Liver (tissue), 8 donors: ENCODE measurements at regions not wholly inside any gene's neighbourhood (a gene's known extent, or its start where the extent isn't known, plus 50 kb on each side); places are given as distances from the start of the nearest gene placed in this dataset.

Experiments
- DNase-seq: peaks from one replicate; pipeline ENCODE4 v3.0.0-alpha.2; 2017; ENCODE audit warnings: low spot score
- H3K27ac ChIP-seq, 2 donors: one replicate each; pipeline ENCODE4 v1.7.0; 2013; ENCODE audit warnings: inconsistent platforms in 2 of 2, low read length in 2 of 2, control low read depth in 1 of 2, low read depth in 1 of 2, mild to moderate bottlenecking in 1 of 2
- H3K27me3 ChIP-seq, 4 donors: one replicate each; pipeline versions ENCODE4 v1.6.1 to v1.7.0; 2013; ENCODE audit warnings: low read length in 3 of 4, inconsistent platforms in 1 of 4, mild to moderate bottlenecking in 1 of 4, moderate library complexity in 1 of 4; ENCODE audit not compliant: control insufficient read depth in 4 of 4, insufficient read depth in 4 of 4
- H3K36me3 ChIP-seq, 4 donors: one replicate each; pipeline versions ENCODE4 v1.6.1 to v1.7.0; 2013; ENCODE audit warnings: low read length in 3 of 4, mild to moderate bottlenecking in 3 of 4, low read depth in 1 of 4, moderate library complexity in 1 of 4; ENCODE audit not compliant: control insufficient read depth in 4 of 4, insufficient read depth in 3 of 4
- H3K4me1 ChIP-seq, 4 donors: one replicate each; pipeline versions ENCODE4 v1.6.1 to v1.7.0; 2013; ENCODE audit warnings: low read length in 3 of 4, mild to moderate bottlenecking in 3 of 4, moderate library complexity in 1 of 4; ENCODE audit not compliant: control insufficient read depth in 4 of 4, insufficient read depth in 4 of 4
- H3K4me3 ChIP-seq, 3 donors: one replicate each; pipeline versions ENCODE4 v1.6.1 to v1.7.0; 2013; ENCODE audit warnings: low read length in 3 of 3, control low read depth in 1 of 3, low read depth in 1 of 3, mild to moderate bottlenecking in 1 of 3
- H3K9ac ChIP-seq, 2 donors: one replicate each; pipeline ENCODE4 v1.7.0; 2013; ENCODE audit warnings: low read length in 2 of 2, mild to moderate bottlenecking in 2 of 2, moderate library complexity in 2 of 2, control low read depth in 1 of 2, low read depth in 1 of 2
- H3K9me3 ChIP-seq, 4 donors: one replicate each; pipeline versions ENCODE4 v1.6.1 to v1.7.0; 2013; ENCODE audit warnings: low read length in 3 of 4; ENCODE audit not compliant: control insufficient read depth in 4 of 4
- EGR1 ChIP-seq, 2 donors: IDR thresholded peaks; 2 replicates each; pipeline ENCODE4 v1.6.1; 2016 to 2018; ENCODE audit warnings: antibody characterized with exemption in 2 of 2, low read depth in 2 of 2
- FOXA1 ChIP-seq: IDR thresholded peaks from 2 replicates; pipeline ENCODE4 v1.6.1; 2016; ENCODE audit warnings: antibody characterized with exemption
- FOXA2 ChIP-seq: IDR thresholded peaks from 2 replicates; pipeline ENCODE4 v1.6.1; 2016; ENCODE audit warnings: antibody characterized with exemption
- HNF4A ChIP-seq, 2 donors: conservative IDR thresholded peaks; 2 replicates each; pipeline ENCODE4 v1.6.1; 2016; ENCODE audit warnings: antibody characterized with exemption in 2 of 2, mild to moderate bottlenecking in 2 of 2
- HNF4G ChIP-seq: IDR thresholded peaks from 2 replicates; pipeline ENCODE4 v1.6.1; 2016; ENCODE audit warnings: antibody characterized with exemption
- JUND ChIP-seq, 2 donors: IDR thresholded peaks; 2 replicates each; pipeline ENCODE4 v1.6.1; 2016; ENCODE audit warnings: antibody characterized with exemption in 2 of 2
- NR2F2 ChIP-seq: IDR thresholded peaks from 2 replicates; pipeline ENCODE4 v1.6.1; 2016; ENCODE audit warnings: antibody characterized with exemption
- RAD21 ChIP-seq, 2 donors: IDR thresholded peaks; 2 replicates each; pipeline ENCODE4 v1.6.1; 2016; ENCODE audit warnings: antibody characterized with exemption in 2 of 2, mild to moderate bottlenecking in 2 of 2
- RXRA ChIP-seq, 2 donors: IDR thresholded peaks; 2 replicates each; pipeline ENCODE4 v1.6.1; 2017 to 2018; ENCODE audit warnings: antibody characterized with exemption in 2 of 2, mild to moderate bottlenecking in 1 of 2
- SP1 ChIP-seq: IDR thresholded peaks from 2 replicates; pipeline ENCODE4 v1.6.1; 2018; ENCODE audit warnings: antibody characterized with exemption, mild to moderate bottlenecking
- TAF1 ChIP-seq: conservative IDR thresholded peaks from 2 replicates; pipeline ENCODE4 v1.6.1; 2016; ENCODE audit warnings: antibody characterized with exemption, mild to moderate bottlenecking
- YY1 ChIP-seq: IDR thresholded peaks from 2 replicates; pipeline ENCODE4 v1.6.1; 2016; ENCODE audit warnings: antibody characterized with exemption, mild to moderate bottlenecking
- WGBS: extraction: QIAGEN DNeasy Blood & Tissue Kit; methylation state at CpG from one replicate; pipeline ENCODE4 v1.1.7; 2013; 5-methylcytosine and 5-hydroxymethylcytosine counted together
- TF ChIP-seq, protein P1 (sequence below): IDR thresholded peaks from 2 replicates; pipeline ENCODE4 v1.6.1; 2016; ENCODE audit warnings: antibody characterized with exemption
- TF ChIP-seq, protein P2 (sequence below): IDR thresholded peaks from 2 replicates; pipeline ENCODE4 v1.6.1; 2016; ENCODE audit warnings: antibody characterized with exemption
- TF ChIP-seq, protein P3 (sequence below): IDR thresholded peaks from 2 replicates; pipeline ENCODE4 v1.6.1; 2016; ENCODE audit warnings: antibody characterized with exemption, mild to moderate bottlenecking
- TF ChIP-seq, protein P4 (sequence below): fragments of 150-350 bp; IDR thresholded peaks from 2 replicates; pipeline ENCODE4 v1.5.1; 2017; ENCODE audit warnings: improper control_type of control experiment, low read depth, low read length; ENCODE audit not compliant: missing input control
- TF ChIP-seq, protein P5 (sequence below): IDR thresholded peaks from 2 replicates; pipeline ENCODE4 v1.6.1; 2016; ENCODE audit warnings: antibody characterized with exemption
- donor health status: healthy.
- donor health status: healthy.
- donor health status: healthy.
- donor health status: healthy.
- donor health status: healthy.

DNA sequence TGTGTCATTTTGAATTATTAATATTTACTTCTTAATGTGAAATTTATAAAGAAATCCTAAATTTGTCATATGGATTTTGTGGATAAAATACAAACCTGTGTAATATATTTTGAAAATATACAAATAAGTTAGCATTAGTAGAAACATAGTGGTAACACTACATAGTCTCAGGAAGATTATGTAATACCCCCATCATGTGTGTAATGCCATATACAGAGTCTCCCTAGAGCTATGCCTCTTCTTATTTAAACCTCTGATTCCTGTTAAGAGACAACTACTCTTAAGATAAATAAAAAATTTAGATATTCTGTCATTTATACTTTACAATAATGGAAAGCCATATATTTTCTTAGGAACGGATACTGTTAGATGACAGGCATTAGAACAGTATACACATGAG, 2012.0 kb upstream of the LRRTM1 start:
- H3K36me3 ChIP-seq, result no peaks in the 10 kb centered on the region
- no peak for DNase-seq

More for the DNA sequence above, 2012.0 kb upstream of the LRRTM1 start:
- H3K9ac ChIP-seq, result no peak overlapping the region
- H3K4me1 ChIP-seq, result peaks cover 0 to 9% (median 7%) of the 10 kb centered on the region in 4 donors
- H3K27me3 ChIP-seq, result no peaks in the 10 kb centered on the region
- TF ChIP-seq FOXA1 (no peak), FOXA2 (no peak), NR2F2 (no peak), RAD21 (IDR thresholded peaks at IDR 0.05) (no peak), EGR1 (IDR thresholded peaks at IDR 0.05; ENCODE audit: low read depth in 2 of 2) (no peak), TAF1 (no peak), YY1 (no peak), HNF4A (conservative IDR thresholded peaks at IDR 0.05) (no peak), SP1 (no peak), HNF4G (no peak), JUND (IDR thresholded peaks at IDR 0.05) (no peak), RXRA (IDR thresholded peaks at IDR 0.05) (no peak)
- TF ChIP-seq, protein P1, sequence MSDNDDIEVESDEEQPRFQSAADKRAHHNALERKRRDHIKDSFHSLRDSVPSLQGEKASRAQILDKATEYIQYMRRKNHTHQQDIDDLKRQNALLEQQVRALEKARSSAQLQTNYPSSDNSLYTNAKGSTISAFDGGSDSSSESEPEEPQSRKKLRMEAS, result no peak
- TF ChIP-seq, protein P2, sequence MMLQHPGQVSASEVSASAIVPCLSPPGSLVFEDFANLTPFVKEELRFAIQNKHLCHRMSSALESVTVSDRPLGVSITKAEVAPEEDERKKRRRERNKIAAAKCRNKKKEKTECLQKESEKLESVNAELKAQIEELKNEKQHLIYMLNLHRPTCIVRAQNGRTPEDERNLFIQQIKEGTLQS, result no peak
- TF ChIP-seq, protein P3, sequence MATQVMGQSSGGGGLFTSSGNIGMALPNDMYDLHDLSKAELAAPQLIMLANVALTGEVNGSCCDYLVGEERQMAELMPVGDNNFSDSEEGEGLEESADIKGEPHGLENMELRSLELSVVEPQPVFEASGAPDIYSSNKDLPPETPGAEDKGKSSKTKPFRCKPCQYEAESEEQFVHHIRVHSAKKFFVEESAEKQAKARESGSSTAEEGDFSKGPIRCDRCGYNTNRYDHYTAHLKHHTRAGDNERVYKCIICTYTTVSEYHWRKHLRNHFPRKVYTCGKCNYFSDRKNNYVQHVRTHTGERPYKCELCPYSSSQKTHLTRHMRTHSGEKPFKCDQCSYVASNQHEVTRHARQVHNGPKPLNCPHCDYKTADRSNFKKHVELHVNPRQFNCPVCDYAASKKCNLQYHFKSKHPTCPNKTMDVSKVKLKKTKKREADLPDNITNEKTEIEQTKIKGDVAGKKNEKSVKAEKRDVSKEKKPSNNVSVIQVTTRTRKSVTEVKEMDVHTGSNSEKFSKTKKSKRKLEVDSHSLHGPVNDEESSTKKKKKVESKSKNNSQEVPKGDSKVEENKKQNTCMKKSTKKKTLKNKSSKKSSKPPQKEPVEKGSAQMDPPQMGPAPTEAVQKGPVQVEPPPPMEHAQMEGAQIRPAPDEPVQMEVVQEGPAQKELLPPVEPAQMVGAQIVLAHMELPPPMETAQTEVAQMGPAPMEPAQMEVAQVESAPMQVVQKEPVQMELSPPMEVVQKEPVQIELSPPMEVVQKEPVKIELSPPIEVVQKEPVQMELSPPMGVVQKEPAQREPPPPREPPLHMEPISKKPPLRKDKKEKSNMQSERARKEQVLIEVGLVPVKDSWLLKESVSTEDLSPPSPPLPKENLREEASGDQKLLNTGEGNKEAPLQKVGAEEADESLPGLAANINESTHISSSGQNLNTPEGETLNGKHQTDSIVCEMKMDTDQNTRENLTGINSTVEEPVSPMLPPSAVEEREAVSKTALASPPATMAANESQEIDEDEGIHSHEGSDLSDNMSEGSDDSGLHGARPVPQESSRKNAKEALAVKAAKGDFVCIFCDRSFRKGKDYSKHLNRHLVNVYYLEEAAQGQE, result no peak
- TF ChIP-seq, protein P4, sequence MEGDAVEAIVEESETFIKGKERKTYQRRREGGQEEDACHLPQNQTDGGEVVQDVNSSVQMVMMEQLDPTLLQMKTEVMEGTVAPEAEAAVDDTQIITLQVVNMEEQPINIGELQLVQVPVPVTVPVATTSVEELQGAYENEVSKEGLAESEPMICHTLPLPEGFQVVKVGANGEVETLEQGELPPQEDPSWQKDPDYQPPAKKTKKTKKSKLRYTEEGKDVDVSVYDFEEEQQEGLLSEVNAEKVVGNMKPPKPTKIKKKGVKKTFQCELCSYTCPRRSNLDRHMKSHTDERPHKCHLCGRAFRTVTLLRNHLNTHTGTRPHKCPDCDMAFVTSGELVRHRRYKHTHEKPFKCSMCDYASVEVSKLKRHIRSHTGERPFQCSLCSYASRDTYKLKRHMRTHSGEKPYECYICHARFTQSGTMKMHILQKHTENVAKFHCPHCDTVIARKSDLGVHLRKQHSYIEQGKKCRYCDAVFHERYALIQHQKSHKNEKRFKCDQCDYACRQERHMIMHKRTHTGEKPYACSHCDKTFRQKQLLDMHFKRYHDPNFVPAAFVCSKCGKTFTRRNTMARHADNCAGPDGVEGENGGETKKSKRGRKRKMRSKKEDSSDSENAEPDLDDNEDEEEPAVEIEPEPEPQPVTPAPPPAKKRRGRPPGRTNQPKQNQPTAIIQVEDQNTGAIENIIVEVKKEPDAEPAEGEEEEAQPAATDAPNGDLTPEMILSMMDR, result no peak
- TF ChIP-seq, protein P5, sequence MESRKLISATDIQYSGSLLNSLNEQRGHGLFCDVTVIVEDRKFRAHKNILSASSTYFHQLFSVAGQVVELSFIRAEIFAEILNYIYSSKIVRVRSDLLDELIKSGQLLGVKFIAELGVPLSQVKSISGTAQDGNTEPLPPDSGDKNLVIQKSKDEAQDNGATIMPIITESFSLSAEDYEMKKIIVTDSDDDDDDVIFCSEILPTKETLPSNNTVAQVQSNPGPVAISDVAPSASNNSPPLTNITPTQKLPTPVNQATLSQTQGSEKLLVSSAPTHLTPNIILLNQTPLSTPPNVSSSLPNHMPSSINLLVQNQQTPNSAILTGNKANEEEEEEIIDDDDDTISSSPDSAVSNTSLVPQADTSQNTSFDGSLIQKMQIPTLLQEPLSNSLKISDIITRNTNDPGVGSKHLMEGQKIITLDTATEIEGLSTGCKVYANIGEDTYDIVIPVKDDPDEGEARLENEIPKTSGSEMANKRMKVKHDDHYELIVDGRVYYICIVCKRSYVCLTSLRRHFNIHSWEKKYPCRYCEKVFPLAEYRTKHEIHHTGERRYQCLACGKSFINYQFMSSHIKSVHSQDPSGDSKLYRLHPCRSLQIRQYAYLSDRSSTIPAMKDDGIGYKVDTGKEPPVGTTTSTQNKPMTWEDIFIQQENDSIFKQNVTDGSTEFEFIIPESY, result no peak
- H3K4me3 ChIP-seq, result no peak overlapping the region
- H3K27ac ChIP-seq, result peak overlapping the region in 1 of 2 donors; percentile 35
- no peaks in the 10 kb centered on the region for H3K9me3 ChIP-seq
- WGBS, result 25% methylated on average over 1 of the region's 1 CpG
